HG03175 (cell line): ENCODE measurements at regions not wholly inside any gene's neighbourhood (a gene's known extent, or its start where the extent isn't known, plus 50 kb on each side); places are given as distances from the start of the nearest gene placed in this dataset.
"Not testable (repeated sequence)": the region's sequence is repeated elsewhere in the genome, so short reads cannot be mapped to it uniquely, and the experiment has no call there.

Source experiments
- ATAC-seq: cut with Tn5 transposase; IDR thresholded peaks from one replicate; pipeline ENCODE4 v1.9.1; 2021; ENCODE audit warnings: mild to moderate bottlenecking, moderate library complexity; ENCODE audit not compliant: unreplicated experiment

- no peak for ATAC-seq
These were observed 1691.7 kb upstream of the FLRT2 start for GRCh38 chr14:83838226-83838625.

DNA sequence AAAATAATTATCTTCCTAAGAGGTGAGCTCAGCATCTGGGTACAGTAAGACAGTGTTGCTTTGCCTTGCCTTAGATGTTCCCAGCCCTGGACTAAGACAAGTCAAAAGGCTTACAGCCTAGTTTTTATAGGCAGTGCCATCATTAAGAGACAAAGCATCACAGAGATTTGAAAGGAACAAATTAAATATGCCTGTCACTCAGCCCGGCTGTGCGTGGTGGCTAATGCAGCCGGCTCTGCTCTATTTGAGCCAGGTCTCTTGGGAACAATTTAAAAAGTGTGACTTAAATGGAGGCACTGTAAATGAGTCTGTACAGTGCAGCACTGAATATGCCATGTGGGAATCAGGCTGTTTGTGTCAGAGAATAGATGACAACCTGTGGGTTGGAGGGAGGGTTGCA lies 1687.4 kb upstream of the FLRT2 start:
- no peak for ATAC-seq

DNA sequence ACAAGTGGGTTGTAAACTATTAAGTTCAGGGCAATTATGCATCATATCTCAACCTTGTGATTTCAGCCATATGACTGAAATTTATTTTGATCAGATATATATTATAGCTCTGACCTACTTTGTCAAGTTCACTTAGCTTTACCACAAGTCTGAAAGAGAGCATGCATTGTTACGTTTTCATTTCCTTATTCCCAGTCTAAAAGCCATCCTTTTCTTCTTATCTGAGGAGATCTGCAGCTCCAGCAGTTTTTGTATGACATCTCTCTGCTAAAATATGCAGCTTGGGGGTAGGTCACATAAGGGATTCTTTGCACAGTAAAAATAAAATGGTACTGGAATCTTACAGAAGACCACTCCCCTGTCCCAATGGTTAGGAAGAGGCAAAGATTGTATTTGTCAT lies 1682.8 kb upstream of the FLRT2 start:
- ATAC-seq = no peak

DNA sequence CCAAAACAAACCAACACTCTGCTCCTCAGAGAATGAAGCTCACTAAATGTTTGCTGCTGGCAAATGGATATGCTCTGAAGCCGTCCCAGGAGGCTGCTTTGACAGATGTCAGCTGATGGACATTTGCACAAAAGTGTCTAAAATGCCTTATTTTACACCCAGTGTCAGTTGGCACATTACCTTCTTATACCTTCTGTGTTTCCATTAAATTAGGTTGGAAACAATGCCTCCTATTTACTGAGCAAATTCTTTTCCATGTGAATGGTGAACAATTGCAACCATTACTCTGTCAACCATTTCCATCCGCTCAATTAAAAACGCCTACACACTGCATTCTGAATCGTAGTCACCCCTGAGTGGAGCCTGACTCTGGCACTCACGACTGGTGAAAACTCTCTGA lies 1679.9 kb upstream of the FLRT2 start:
- ATAC-seq = no peak

- no peak for ATAC-seq
These were observed 1673.6 kb upstream of the FLRT2 start for GRCh38 chr14:83856334-83856733.

DNA sequence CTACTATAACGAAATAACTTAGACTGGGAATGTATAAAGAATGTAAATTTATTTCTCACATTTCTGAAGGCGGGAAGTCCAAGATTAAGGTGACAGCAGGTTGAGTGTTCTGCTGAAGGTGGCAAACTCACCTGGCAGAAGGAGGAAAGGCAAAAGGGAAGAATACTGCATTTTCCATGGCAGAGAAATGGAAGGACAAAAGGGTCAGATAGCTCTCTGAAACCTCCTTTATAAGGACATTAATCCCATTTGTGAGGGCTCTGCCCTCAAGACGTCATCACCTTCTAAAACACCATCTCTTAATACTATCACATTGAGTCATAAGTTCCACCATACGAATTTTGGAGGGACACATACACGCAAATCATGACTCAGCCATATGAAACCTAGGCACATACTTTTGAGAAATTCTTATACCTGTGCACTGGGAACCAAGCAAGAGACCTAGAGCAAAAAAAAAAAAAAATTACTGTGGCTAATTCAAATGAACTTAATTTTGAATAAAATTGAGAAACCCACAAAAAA lies 1669.3 kb upstream of the FLRT2 start:
- ATAC-seq = no peak

- ATAC-seq = no peak
These were observed 1666.7 kb upstream of the FLRT2 start for GRCh38 chr14:83863042-83863774.

DNA sequence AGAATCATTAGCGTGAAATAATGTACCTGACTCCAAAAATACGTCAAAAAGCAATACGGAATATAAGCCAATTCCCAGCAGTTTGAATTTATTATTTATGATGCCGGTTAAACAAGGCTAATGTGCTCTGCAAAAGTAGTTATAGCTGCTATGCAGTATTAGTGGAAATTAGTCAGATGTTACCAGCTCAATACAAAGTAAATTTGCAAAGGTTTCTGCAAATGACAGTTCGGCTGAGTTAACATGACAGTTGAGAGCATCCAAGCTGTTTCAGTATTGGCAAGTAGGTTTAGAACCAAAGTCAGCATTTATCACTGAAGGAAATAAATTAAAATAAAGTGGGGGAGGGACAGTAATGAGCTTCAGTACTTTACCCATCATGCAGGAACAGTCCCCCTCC lies 1665.8 kb upstream of the FLRT2 start:
- no peak for ATAC-seq

DNA sequence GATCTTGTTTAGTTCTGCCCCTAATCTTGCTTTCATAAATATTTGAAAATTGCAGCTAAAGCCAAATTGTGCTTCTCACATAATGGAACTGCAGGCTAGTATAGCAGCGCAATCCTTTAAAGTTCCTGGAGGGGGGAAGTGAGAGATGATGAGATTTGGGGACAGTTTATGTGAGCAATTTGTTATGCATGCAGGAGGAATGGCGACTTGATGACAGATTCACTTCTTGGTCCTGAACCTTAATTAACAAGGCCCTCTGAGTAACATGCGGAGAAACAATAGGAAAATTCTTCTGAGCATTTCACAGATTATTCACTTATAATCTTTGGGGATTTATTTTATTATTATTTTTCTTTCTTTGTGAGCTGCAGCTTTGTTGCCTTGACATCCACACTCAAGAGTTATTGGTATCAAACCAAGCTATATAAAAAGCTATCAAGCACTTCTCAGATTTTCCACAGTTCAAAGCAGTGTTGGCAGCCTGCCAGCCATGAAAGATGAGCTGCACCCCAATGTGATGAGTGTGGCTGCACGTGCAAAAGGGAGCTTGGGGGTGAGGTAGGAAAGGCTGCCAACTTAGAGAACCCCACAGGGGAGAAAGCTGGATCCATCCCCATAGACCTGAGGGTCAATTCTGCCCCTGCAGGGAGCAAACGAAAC lies 1662.2 kb upstream of the FLRT2 start:
- no peak for ATAC-seq

GRCh38 chr14:83870546-83871270 lies 1659.2 kb upstream of the FLRT2 start:
- no peak for ATAC-seq

DNA sequence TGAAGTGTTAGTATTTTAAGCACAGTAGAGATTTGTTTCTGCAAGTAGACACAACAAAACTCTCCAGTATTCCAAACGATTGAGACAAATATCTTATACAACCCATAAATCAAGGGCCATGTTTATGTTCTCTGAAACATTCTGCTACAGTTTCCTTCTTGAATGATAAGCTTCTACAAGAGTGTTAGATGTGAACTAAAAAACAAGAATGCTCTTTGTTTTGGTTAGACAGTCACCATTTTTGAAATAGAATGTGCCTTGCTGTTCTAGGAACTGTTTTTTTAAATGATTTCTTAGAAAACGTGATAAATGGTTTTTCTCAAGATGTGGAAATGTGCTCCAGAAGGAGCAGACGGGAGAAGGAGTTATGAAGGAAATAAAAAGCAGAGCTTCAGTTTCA lies 1656.3 kb upstream of the FLRT2 start:
- no peak for ATAC-seq

GRCh38 chr14:83874662-83875061 lies 1655.3 kb upstream of the FLRT2 start:
- no peak for ATAC-seq

DNA sequence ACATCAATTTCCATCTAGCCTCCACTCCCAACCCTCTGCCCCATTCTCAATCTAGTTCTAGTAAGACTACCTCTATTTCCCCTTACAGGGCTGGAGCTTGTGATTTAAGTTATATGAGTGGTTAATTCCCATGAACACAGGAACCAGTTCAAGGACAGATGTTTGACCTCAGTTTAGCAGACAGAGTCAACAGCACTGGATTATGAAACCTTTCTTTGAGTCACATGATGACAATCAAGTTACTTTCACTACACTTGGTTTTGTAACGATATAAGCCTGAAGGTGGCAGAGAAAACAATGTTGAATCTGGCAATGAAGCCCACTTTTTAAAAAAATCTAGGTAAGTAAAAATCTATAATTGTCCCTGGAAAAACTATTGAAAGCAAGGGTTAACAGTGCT lies 1646.2 kb upstream of the FLRT2 start:
- ATAC-seq = no peak

DNA sequence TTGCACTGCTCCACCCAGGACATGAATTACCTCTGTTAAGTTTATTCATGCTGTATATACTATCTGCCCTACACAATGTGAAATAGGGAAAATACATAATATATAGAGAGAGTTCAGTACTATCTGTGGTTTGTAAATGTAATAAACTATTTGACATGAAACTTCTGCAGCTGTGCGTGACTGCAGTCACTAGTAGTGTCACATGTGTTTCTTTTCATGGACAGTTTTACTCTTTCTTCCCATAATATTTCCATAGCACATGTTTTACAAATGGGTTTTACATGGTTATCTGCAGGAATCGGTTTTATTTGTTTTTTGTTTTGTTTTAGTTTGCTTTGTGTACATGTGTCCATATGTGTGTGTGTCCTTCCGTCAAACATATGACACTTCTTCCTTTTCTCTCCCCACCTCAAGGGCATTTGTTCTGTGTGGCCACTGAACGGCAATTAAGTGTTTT lies 1644.1 kb upstream of the FLRT2 start:
- no peak for ATAC-seq

GRCh38 chr14:83887866-83888265 lies 1642.1 kb upstream of the FLRT2 start:
- ATAC-seq = no peak

GRCh38 chr14:83893447-83893846 lies 1636.5 kb upstream of the FLRT2 start:
- no peak for ATAC-seq

GRCh38 chr14:83894568-83894967 lies 1635.4 kb upstream of the FLRT2 start:
- no peak for ATAC-seq

GRCh38 chr14:83898558-83898957 lies 1631.4 kb upstream of the FLRT2 start:
- not testable (repeated sequence) for ATAC-seq

GRCh38 chr14:83899706-83900105 lies 1630.2 kb upstream of the FLRT2 start:
- no peak for ATAC-seq

DNA sequence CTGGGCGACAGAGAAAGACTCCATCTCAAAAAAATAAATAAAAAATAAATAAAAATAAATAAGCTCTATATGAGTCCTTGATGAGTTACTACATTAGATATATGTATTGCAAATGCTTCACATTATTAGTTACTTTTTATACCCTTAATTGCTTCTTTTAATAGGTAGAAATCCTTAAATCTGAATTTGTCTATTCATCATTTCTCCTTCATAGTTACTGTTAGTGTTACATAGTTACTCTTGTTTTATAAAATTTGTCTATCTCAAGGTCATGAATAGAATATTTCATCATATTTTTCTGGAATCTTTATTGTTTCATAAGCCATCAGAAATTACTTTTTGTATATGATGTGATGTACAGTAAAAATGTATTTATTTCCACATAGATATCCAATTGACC lies 1624.8 kb upstream of the FLRT2 start:
- no peak for ATAC-seq

- no peak for ATAC-seq
These were observed 1621.5 kb upstream of the FLRT2 start for GRCh38 chr14:83908419-83908818.

GRCh38 chr14:83909507-83909906 lies 1620.4 kb upstream of the FLRT2 start:
- ATAC-seq = no peak
